ENCODE measurements at regions not wholly inside any gene's neighbourhood (a gene's known extent, or its start where the extent isn't known, plus 50 kb on each side); places are given as distances from the start of the nearest gene placed in this dataset.
"Not testable (repeated sequence)": the region's sequence is repeated elsewhere in the genome, so short reads cannot be mapped to it uniquely, and the experiment has no call there.

DNA sequence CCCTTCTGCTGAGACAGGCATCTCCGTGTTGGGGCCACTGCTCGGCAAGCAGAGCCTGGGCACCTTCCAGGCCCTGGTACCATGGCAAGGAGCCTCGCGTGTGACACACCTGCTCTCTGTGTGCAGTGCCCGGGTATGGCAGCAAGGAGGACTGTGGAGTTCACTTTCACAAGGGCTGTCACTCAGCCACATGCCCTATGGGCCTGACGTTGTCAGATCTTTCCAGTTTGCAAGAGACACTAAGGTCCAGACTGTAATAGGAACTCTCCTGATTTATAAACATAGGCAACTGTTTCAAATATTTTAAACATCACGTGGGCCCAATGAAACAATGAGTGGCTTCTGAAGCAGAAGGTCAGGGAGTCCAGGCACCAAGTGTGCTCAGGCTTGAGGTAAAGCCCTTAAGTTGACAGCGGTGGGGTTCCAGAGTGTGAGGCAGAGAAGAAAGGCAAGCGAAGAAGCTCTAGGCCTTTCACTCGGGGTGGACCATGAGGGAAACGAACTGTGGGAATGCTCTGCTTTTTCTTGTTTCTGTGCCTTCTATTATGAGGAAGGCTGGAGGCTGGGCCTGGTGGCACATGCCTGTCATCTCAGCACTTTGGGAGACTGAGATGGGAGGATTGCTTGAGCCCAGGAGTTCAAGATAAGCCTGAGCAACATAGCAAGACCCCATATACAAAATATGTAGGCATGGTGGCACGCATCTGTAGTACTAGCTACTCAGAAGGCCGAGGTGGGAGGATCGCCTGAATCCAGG, 108.6 kb upstream of the TRIM2 start:
- TF ChIP-seq, protein P1, sequence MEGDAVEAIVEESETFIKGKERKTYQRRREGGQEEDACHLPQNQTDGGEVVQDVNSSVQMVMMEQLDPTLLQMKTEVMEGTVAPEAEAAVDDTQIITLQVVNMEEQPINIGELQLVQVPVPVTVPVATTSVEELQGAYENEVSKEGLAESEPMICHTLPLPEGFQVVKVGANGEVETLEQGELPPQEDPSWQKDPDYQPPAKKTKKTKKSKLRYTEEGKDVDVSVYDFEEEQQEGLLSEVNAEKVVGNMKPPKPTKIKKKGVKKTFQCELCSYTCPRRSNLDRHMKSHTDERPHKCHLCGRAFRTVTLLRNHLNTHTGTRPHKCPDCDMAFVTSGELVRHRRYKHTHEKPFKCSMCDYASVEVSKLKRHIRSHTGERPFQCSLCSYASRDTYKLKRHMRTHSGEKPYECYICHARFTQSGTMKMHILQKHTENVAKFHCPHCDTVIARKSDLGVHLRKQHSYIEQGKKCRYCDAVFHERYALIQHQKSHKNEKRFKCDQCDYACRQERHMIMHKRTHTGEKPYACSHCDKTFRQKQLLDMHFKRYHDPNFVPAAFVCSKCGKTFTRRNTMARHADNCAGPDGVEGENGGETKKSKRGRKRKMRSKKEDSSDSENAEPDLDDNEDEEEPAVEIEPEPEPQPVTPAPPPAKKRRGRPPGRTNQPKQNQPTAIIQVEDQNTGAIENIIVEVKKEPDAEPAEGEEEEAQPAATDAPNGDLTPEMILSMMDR (IDR thresholded peaks at IDR 0.05; ENCODE audit: low read depth, low read length) = no peak
- no peak for DNase-seq (ENCODE audit: low read depth in 2 of 2)
- H3K4me3 ChIP-seq (replicated peaks in 1 of 2; ENCODE audit: low read depth in 2 of 2, low read length in 2 of 2) = no peak overlapping the region

DNA sequence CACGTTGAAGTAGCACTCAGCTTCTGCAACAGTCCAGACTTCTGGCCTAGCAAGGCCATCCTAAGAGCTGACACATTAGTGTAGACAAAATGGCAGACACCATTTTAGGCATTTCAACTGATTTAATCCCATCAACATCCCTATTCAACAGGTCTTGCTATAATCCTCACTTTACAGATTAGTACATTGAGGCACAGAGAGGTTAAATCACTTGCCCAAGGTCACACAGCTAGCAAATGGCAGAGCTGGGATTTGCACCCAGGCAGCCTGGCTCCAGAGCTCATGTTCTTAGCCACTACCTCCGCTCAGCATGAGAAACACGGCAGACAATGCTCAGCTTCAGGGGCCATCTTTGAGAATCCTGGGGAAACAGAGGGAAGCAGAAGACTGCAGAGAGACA, 107.9 kb upstream of the TRIM2 start:
- TF ChIP-seq, protein P1 (IDR thresholded peaks at IDR 0.05; ENCODE audit: low read depth, low read length) = no peak
- no peak for DNase-seq (ENCODE audit: low read depth in 2 of 2)
- H3K4me3 ChIP-seq (replicated peaks in 1 of 2; ENCODE audit: low read depth in 2 of 2, low read length in 2 of 2) = no peak overlapping the region

DNA sequence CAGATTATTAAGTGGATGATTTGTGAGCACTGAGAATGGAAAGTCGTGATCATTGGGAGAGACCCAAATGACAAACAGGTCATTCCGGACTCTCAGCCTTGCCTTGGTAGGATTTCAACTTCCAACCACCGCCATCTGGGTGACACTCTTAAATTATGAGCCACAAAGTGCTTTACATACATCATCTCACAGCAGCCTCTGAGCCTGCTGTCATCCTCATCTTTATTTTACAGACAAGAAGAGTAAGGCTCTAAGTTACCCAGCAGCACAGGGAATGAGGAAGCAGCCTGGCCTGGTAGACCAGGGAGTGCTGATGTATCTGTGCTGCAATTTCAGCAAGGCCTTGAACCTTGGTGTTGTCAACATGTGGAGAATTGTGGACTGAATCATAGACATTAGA, 105.8 kb upstream of the TRIM2 start:
- DNase-seq (ENCODE audit: low read depth in 2 of 2) = no peak
- no peak overlapping the region for H3K4me3 ChIP-seq (replicated peaks in 1 of 2; ENCODE audit: low read depth in 2 of 2, low read length in 2 of 2)
- TF ChIP-seq, protein P1 (IDR thresholded peaks at IDR 0.05; ENCODE audit: low read depth, low read length) = no peak

DNA sequence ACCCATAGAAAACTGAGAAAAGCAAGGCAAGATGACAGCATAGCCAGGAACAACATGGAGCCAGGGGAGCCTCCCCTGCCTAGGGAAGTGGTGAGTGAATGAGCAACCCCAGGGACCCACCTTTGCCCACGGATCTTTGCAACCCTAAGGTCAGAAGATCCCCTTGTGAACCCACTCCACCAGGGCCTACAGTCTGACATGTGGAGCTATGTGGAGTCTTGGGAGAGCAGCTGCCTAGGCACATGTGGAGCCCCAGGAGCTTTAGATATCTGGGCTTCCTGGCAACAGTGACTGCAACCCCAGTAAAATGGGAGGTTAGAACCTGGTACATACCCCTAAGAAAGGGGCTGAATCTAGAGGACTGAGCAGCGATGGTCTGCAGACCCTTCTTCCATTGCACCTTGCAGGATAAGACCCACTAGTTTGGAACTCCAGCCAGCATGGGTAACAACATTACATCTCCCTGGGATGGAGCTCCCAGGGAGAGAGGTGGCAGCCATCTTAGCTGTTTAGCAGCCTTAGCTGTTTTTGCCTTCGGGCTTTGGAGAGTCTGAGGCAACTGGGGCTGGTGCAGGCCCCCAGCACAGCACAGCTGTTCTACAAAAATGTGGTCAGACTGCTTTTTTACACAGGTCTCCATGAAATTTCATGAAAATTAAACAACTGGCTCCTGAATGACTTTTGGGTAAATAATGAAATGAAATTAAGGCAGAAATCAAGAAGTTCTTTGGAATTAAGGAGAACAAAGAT, 104.7 kb upstream of the TRIM2 start:
- H3K4me3 ChIP-seq (replicated peaks in 1 of 2; ENCODE audit: low read depth in 2 of 2, low read length in 2 of 2) = no peak overlapping the region
- TF ChIP-seq, protein P1 (IDR thresholded peaks at IDR 0.05; ENCODE audit: low read depth, low read length) = no peak
- no peak for DNase-seq (ENCODE audit: low read depth in 2 of 2)

DNA sequence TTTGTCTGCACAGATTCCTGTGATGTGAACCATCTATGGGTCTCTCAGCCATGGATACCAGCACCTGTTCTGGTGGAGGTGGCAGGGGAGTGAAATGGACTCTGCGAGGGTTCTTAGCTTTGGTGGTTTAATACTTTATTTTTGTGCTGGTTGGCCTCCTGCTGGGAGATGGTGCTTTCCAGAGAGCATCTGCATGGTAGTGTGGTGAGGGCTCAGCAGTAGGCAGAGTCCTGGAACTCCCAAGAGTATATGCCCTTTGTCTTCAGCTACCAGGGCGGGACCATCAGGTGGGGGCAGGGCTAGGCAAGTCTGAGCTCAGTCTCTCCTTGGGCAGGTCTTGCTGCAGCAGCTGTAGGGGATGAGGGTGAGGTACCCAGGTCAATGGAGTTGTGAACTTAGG, 97.5 kb upstream of the TRIM2 start:
- not testable (repeated sequence) for H3K4me3 ChIP-seq (replicated peaks in 1 of 2; ENCODE audit: low read depth in 2 of 2, low read length in 2 of 2); DNase-seq (ENCODE audit: low read depth in 2 of 2)

DNA sequence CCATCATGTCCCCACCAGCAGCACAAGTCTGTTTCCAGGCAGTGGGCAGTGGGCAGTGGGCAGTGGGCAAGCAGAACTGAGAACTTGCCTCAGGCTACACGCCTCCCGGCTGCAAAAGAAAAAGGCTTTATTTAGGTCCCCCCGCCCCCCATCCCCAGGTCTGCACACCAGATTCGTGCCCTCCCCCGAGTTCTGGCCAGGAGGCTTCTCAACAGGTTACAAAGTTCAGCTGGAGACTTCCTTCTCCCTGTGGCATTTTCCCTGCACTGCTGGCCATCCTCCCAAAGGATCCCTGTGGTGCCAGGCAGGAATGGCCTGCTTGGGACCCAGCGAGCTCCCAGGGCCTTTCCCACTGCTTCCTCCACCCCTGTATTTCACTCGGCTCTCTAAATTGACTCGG, 97.0 kb upstream of the TRIM2 start:
- H3K4me3 ChIP-seq (replicated peaks in 1 of 2; ENCODE audit: low read depth in 2 of 2, low read length in 2 of 2) = no peak overlapping the region
- DNase-seq (ENCODE audit: low read depth in 2 of 2) = no peak
- TF ChIP-seq, protein P1 (IDR thresholded peaks at IDR 0.05; ENCODE audit: low read depth, low read length) = no peak

DNA sequence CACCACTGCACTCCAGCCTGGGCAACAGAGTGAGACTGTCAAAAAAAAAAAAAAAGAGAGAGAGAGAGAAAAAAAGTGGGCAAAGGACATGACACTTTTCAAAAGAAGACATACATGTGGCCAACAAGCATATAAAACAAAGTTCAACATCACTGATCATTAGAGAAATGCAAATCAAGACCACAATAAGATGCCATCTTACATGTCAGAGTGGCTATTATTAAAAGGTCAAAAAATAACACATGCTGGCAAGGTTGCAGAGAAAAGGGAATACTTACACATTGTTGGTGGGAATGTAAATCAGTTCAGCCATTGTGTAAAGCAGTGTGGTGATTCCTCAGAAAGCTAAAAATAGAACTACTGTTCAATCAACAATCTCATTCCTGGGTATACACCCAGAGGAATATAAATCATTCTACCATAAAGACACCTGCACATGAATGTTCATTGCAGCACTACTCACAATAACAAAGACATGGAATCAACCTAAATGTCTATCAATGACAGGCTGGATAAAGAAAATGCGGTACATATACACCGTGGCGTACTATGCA, 94.9 kb upstream of the TRIM2 start:
- no peak for DNase-seq (ENCODE audit: low read depth in 2 of 2)
- TF ChIP-seq, protein P1 (IDR thresholded peaks at IDR 0.05; ENCODE audit: low read depth, low read length) = no peak
- H3K4me3 ChIP-seq (replicated peaks in 1 of 2; ENCODE audit: low read depth in 2 of 2, low read length in 2 of 2) = no peak overlapping the region
